Esophagus squamous epithelium (tissue), 4 donors: ENCODE measurements at regions not wholly inside any gene's neighbourhood (a gene's known extent, or its start where the extent isn't known, plus 50 kb on each side); places are given as distances from the start of the nearest gene placed in this dataset.

ENCODE experiments used
- POLR2A ChIP-seq, 4 donors: fragments of 450-650 bp; IDR thresholded peaks; one replicate each; pipeline ENCODE4 v1.6.1; 2017; ENCODE audit warnings: antibody characterized with exemption in 4 of 4, mild to moderate bottlenecking in 4 of 4, moderate library complexity in 3 of 4
- TF ChIP-seq, protein P1 (sequence below), 6 experiments: fragments of 450-650 bp in 4 of 6; fragments of 200-600 bp in 2 of 6; sonication (generic) in 2 of 6; IDR thresholded peaks; one replicate each; pipeline ENCODE4 v1.5.1; 2016 to 2019; ENCODE audit warnings: antibody characterized with exemption in 6 of 6, mild to moderate bottlenecking in 4 of 6, moderate library complexity in 4 of 6

GRCh38 chr14:53601409-53601808, 355.2 kb downstream of the BMP4 start:
- TF ChIP-seq, protein P1, sequence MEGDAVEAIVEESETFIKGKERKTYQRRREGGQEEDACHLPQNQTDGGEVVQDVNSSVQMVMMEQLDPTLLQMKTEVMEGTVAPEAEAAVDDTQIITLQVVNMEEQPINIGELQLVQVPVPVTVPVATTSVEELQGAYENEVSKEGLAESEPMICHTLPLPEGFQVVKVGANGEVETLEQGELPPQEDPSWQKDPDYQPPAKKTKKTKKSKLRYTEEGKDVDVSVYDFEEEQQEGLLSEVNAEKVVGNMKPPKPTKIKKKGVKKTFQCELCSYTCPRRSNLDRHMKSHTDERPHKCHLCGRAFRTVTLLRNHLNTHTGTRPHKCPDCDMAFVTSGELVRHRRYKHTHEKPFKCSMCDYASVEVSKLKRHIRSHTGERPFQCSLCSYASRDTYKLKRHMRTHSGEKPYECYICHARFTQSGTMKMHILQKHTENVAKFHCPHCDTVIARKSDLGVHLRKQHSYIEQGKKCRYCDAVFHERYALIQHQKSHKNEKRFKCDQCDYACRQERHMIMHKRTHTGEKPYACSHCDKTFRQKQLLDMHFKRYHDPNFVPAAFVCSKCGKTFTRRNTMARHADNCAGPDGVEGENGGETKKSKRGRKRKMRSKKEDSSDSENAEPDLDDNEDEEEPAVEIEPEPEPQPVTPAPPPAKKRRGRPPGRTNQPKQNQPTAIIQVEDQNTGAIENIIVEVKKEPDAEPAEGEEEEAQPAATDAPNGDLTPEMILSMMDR (IDR thresholded peaks at IDR 0.05), result no peak
- TF ChIP-seq POLR2A (IDR thresholded peaks at IDR 0.05), result no peak
